ENCODE measurements at regions not wholly inside any gene's neighbourhood (a gene's known extent, or its start where the extent isn't known, plus 50 kb on each side); places are given as distances from the start of the nearest gene placed in this dataset.

DNA sequence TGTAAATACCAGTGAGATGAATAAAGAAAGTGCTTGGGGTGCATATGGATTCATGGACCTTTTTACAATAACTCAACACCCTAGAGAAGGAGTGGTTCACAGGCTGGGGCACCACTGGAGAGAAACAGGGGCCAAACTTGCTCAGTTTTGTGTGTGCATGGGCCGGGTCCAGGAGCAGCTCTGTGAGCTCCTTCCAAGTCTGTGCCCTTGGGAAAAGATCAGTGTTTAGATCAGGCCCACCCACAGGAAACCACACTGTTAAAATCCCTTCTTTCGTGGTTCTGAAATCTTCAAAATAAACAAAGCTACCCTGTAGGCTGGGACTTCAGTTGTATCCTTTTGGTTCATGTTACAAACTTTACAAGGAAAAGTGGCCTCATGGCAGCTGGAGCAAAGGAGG, 156.1 kb upstream of the TMEM260 start:
- TF ChIP-seq CTCF (conservative IDR thresholded peaks at IDR 0.05; ENCODE audit: low read depth, low read length) (no peak), CHD1 (IDR thresholded peaks at IDR 0.05; ENCODE audit: low read depth, low read length) (no peak)
- TF ChIP-seq, protein P1, sequence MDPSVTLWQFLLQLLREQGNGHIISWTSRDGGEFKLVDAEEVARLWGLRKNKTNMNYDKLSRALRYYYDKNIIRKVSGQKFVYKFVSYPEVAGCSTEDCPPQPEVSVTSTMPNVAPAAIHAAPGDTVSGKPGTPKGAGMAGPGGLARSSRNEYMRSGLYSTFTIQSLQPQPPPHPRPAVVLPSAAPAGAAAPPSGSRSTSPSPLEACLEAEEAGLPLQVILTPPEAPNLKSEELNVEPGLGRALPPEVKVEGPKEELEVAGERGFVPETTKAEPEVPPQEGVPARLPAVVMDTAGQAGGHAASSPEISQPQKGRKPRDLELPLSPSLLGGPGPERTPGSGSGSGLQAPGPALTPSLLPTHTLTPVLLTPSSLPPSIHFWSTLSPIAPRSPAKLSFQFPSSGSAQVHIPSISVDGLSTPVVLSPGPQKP (IDR thresholded peaks at IDR 0.05; ENCODE audit: borderline replicate concordance, low read depth, low read length), result no peak
